GM23338 (cell line): ENCODE measurements at regions not wholly inside any gene's neighbourhood (a gene's known extent, or its start where the extent isn't known, plus 50 kb on each side); places are given as distances from the start of the nearest gene placed in this dataset.

Source experiments
- ATAC-seq: fragments of 200-7000 bp; cut with Tn5 transposase; 3 replicates; pipeline ENCODE4 v1.9.1; 2020
- DNase-seq: peaks from one replicate; pipeline ENCODE4 v3.0.0-alpha.2; 2015; ENCODE audit warnings: low spot score
- H2AFZ ChIP-seq: fragments of 200-600 bp; sonication (generic); 2 replicates; pipeline ENCODE4 v1.8.0; 2016; ENCODE audit warnings: antibody characterized with exemption, mild to moderate bottlenecking, moderate library complexity
- H3F3A ChIP-seq: fragments of 200-600 bp; sonication (generic); replicated peaks from 2 replicates; pipeline ENCODE4 v1.8.0; 2017; ENCODE audit warnings: antibody characterized with exemption, mixed run types, low read depth
- H3K27ac ChIP-seq: fragments of 200-600 bp; sonication (generic); 2 replicates; pipeline ENCODE4 v1.6.1; 2016; ENCODE audit warnings: low read depth
- H3K27me3 ChIP-seq: fragments of 200-600 bp; sonication (generic); 2 replicates; pipeline ENCODE4 v1.8.0; 2016; ENCODE audit warnings: mild to moderate bottlenecking, mixed run types, moderate library complexity; ENCODE audit not compliant: insufficient read depth
- H3K36me3 ChIP-seq: fragments of 200-600 bp; sonication (generic); 2 replicates; pipeline ENCODE4 v1.8.0; 2016; ENCODE audit warnings: mild to moderate bottlenecking; ENCODE audit not compliant: insufficient read depth
- H3K4me1 ChIP-seq: fragments of 200-600 bp; sonication (generic); 2 replicates; pipeline ENCODE4 v1.8.0; 2016; ENCODE audit warnings: mild to moderate bottlenecking, moderate library complexity; ENCODE audit not compliant: insufficient read depth
- H3K4me2 ChIP-seq: fragments of 200-600 bp; sonication (generic); 2 replicates; pipeline ENCODE4 v1.7.1; 2017; ENCODE audit warnings: mixed run types
- H3K4me3 ChIP-seq: fragments of 200-600 bp; sonication (generic); 2 replicates; pipeline ENCODE4 v1.6.1; 2016; ENCODE audit warnings: mixed run types
- H3K79me2 ChIP-seq: fragments of 200-600 bp; sonication (generic); replicated peaks from 2 replicates; pipeline ENCODE4 v1.8.0; 2017; ENCODE audit warnings: mild to moderate bottlenecking; ENCODE audit not compliant: insufficient read depth
- H3K9me2 ChIP-seq: fragments of 200-600 bp; sonication (generic); 2 replicates; pipeline ENCODE4 v1.8.0; 2017; ENCODE audit not compliant: insufficient read depth
- H4K20me1 ChIP-seq: fragments of 200-600 bp; sonication (generic); replicated peaks from 2 replicates; pipeline ENCODE4 v1.8.0; 2017; ENCODE audit warnings: mild to moderate bottlenecking; ENCODE audit not compliant: insufficient read depth
- H3K27ac Mint-ChIP-seq: 2 replicates; pipeline ENCODE4 v1.8.0; 2020; ENCODE audit warnings: inconsistent platforms, mild to moderate bottlenecking, moderate library complexity, mixed read lengths
- H3K27me3 Mint-ChIP-seq: 3 replicates; pipeline ENCODE4 v1.8.0; 2022; ENCODE audit warnings: low read depth, mild to moderate bottlenecking, moderate library complexity, mixed read lengths, inconsistent platforms; ENCODE audit not compliant: insufficient read depth, poor library complexity
- H3K36me3 Mint-ChIP-seq: 3 replicates; pipeline ENCODE4 v1.8.0; 2021; ENCODE audit warnings: low read depth, mild to moderate bottlenecking, inconsistent platforms, moderate library complexity, mixed read lengths
- H3K4me1 Mint-ChIP-seq: 3 replicates; pipeline ENCODE4 v1.8.0; 2020; ENCODE audit warnings: mild to moderate bottlenecking, inconsistent platforms, mixed read lengths
- H3K4me3 Mint-ChIP-seq: 3 replicates; pipeline ENCODE4 v1.8.0; 2021; ENCODE audit warnings: moderate library complexity, mild to moderate bottlenecking, inconsistent platforms, mixed read lengths
- H3K9me3 Mint-ChIP-seq: 3 replicates; pipeline ENCODE4 v1.8.0; 2020; ENCODE audit warnings: moderate library complexity, mild to moderate bottlenecking, inconsistent platforms, mixed read lengths
- ETS1 ChIP-seq: IDR thresholded peaks from 2 replicates; pipeline ENCODE4 v1.6.1; 2016; ENCODE audit warnings: antibody characterized with exemption
- EZH2 ChIP-seq: fragments of 200-600 bp; sonication (generic); IDR thresholded peaks from one replicate; pipeline ENCODE4 v1.8.0; 2017; ENCODE audit warnings: antibody characterized with exemption, mild to moderate bottlenecking, low read depth; ENCODE audit not compliant: unreplicated experiment
- EZH2phosphoT487 ChIP-seq: fragments of 200-600 bp; sonication (generic); IDR thresholded peaks from one replicate; pipeline ENCODE4 v1.8.1; 2018; ENCODE audit warnings: antibody characterized with exemption; ENCODE audit not compliant: unreplicated experiment
- JUNB ChIP-seq: IDR thresholded peaks from one replicate; pipeline ENCODE4 v1.6.1; 2016; ENCODE audit warnings: antibody characterized with exemption; ENCODE audit not compliant: unreplicated experiment
- NANOG ChIP-seq: IDR thresholded peaks from 2 replicates; pipeline ENCODE4 v1.6.1; 2016; ENCODE audit warnings: antibody characterized with exemption, borderline replicate concordance
- ZNF114 ChIP-seq: fragments of 250-450 bp; sonication (Bioruptor Pico); IDR thresholded peaks from 2 replicates; pipeline ENCODE4 v1.5.0; 2020; ENCODE audit warnings: mild to moderate bottlenecking, moderate library complexity
- TF ChIP-seq, protein P1 (sequence below): fragments of 250-450 bp; sonication (Bioruptor Pico); IDR thresholded peaks from 2 replicates; pipeline ENCODE4 v1.5.0; 2020; ENCODE audit warnings: mild to moderate bottlenecking, moderate library complexity
- TF ChIP-seq, protein P2 (sequence below), 2 experiments: fragments of 200-600 bp in 1 of 2; sonication (generic) in 1 of 2; conservative IDR thresholded peaks; 2 replicates each; pipeline versions ENCODE4 v1.5.1 to v1.6.1; 2016 to 2017; ENCODE audit warnings: antibody characterized with exemption in 2 of 2, low read depth in 2 of 2, mild to moderate bottlenecking in 2 of 2, moderate library complexity in 1 of 2

DNA sequence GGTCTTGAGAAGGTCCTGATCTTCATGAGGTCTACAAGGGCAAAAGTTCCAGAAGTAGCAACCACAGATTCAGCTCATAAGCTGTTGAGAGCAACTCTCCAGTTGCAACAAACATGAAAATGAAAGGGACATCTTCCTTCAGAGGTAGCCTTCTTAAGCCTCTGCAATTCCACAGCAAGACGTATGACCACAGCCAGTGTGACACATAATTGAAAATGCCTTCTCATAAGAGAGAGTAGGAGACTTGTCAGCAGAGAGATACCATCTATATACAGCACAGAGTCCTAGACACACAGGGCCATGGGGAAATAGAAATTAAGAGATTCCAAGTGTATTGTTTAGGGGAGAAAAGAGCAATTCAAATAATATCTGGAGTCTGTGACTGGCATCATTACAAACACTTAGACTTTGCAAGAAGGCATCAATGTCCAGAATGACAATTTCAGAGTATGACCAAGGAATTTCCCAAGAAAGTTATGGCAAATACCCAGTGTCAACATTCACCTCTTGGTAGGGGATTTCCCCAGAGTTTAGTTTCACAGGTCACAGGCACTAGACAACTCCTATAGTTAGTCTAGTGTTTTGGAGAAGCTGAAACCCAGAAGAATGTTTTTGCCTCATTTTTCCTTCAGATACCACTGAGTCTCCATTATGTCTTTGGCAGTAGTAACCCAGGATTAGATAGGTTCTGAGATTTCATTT lies 340.3 kb downstream of the ZNF674 start:
- Mint-ChIP-seq H3K36me3 (no peaks in the 10 kb centered on the region), H3K4me1 (peaks cover 28% of the 10 kb centered on the region), H3K27ac (no peak overlapping the region), H3K27me3 (no peaks in the 10 kb centered on the region), H3K9me3 (no peaks in the 10 kb centered on the region; the same call in 2 of the 3 replicates), H3K4me3 (no peak overlapping the region)
- Histone ChIP-seq H3F3A (no peaks in the 10 kb centered on the region), H3K27me3 (no peaks in the 10 kb centered on the region), H3K4me2 (no peak overlapping the region), H3K79me2 (no peaks in the 10 kb centered on the region), H3K27ac (no peak overlapping the region), H3K36me3 (no peaks in the 10 kb centered on the region), H2AFZ (no peak overlapping the region), H3K9me2 (no peaks in the 10 kb centered on the region), H4K20me1 (no peaks in the 10 kb centered on the region), H3K4me3 (no peak overlapping the region), H3K4me1 (peaks cover 17% of the 10 kb centered on the region; the same call in 1 of the 2 replicates)
- no peak for TF ChIP-seq ETS1
- no peak for DNase-seq
- ATAC-seq = no peak

- no peak overlapping the region for H3K4me3 Mint-ChIP-seq
- DNase-seq (no peak), ATAC-seq (no peak)
- no peak overlapping the region for H3K4me3 ChIP-seq
- no peaks in the 10 kb centered on the region for H3K36me3 Mint-ChIP-seq
- H2AFZ ChIP-seq = no peak overlapping the region
- H3K4me1 Mint-ChIP-seq = peaks cover 14% of the 10 kb centered on the region
- H3K36me3 ChIP-seq = no peaks in the 10 kb centered on the region
- H3K4me2 ChIP-seq = no peak overlapping the region
- no peaks in the 10 kb centered on the region for H3K79me2 ChIP-seq
- no peaks in the 10 kb centered on the region for H3K27me3 ChIP-seq
- no peaks in the 10 kb centered on the region for H3K27me3 Mint-ChIP-seq
- 0 out of 2 replicates have a peak, but pooled peaks cover 6% of the 10 kb centered on the region for H3K4me1 ChIP-seq
- no peaks in the 10 kb centered on the region; the same call in 2 of the 3 replicates for H3K9me3 Mint-ChIP-seq
- no peak overlapping the region for H3K27ac Mint-ChIP-seq
- H4K20me1 ChIP-seq = no peaks in the 10 kb centered on the region
- no peaks in the 10 kb centered on the region for H3F3A ChIP-seq
- no peaks in the 10 kb centered on the region for H3K9me2 ChIP-seq
- H3K27ac ChIP-seq = no peak overlapping the region
- TF ChIP-seq NANOG = no peak
- TF ChIP-seq ZNF114 (CRISPR knock-in tag) = no peak
- TF ChIP-seq EZH2 = no peak
- no peak for TF ChIP-seq EZH2phosphoT487
- TF ChIP-seq, protein P1, sequence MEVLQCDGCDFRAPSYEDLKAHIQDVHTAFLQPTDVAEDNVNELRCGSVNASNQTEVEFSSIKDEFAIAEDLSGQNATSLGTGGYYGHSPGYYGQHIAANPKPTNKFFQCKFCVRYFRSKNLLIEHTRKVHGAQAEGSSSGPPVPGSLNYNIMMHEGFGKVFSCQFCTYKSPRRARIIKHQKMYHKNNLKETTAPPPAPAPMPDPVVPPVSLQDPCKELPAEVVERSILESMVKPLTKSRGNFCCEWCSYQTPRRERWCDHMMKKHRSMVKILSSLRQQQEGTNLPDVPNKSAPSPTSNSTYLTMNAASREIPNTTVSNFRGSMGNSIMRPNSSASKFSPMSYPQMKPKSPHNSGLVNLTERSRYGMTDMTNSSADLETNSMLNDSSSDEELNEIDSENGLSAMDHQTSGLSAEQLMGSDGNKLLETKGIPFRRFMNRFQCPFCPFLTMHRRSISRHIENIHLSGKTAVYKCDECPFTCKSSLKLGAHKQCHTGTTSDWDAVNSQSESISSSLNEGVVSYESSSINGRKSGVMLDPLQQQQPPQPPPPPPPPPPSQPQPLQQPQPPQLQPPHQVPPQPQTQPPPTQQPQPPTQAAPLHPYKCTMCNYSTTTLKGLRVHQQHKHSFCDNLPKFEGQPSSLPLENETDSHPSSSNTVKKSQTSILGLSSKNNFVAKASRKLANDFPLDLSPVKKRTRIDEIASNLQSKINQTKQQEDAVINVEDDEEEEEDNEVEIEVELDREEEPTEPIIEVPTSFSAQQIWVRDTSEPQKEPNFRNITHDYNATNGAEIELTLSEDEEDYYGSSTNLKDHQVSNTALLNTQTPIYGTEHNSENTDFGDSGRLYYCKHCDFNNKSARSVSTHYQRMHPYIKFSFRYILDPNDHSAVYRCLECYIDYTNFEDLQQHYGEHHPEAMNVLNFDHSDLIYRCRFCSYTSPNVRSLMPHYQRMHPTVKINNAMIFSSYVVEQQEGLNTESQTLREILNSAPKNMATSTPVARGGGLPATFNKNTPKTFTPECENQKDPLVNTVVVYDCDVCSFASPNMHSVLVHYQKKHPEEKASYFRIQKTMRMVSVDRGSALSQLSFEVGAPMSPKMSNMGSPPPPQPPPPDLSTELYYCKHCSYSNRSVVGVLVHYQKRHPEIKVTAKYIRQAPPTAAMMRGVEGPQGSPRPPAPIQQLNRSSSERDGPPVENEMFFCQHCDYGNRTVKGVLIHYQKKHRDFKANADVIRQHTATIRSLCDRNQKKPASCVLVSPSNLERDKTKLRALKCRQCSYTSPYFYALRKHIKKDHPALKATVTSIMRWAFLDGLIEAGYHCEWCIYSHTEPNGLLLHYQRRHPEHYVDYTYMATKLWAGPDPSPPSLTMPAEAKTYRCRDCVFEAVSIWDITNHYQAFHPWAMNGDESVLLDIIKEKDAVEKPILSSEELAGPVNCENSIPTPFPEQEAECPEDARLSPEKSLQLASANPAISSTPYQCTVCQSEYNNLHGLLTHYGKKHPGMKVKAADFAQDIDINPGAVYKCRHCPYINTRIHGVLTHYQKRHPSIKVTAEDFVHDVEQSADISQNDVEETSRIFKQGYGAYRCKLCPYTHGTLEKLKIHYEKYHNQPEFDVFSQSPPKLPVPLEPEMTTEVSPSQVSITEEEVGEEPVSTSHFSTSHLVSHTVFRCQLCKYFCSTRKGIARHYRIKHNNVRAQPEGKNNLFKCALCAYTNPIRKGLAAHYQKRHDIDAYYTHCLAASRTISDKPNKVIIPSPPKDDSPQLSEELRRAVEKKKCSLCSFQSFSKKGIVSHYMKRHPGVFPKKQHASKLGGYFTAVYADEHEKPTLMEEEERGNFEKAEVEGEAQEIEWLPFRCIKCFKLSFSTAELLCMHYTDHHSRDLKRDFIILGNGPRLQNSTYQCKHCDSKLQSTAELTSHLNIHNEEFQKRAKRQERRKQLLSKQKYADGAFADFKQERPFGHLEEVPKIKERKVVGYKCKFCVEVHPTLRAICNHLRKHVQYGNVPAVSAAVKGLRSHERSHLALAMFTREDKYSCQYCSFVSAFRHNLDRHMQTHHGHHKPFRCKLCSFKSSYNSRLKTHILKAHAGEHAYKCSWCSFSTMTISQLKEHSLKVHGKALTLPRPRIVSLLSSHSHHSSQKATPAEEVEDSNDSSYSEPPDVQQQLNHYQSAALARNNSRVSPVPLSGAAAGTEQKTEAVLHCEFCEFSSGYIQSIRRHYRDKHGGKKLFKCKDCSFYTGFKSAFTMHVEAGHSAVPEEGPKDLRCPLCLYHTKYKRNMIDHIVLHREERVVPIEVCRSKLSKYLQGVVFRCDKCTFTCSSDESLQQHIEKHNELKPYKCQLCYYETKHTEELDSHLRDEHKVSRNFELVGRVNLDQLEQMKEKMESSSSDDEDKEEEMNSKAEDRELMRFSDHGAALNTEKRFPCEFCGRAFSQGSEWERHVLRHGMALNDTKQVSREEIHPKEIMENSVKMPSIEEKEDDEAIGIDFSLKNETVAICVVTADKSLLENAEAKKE (CRISPR knock-in tag) = no peak
- no peak for TF ChIP-seq ETS1
- no peak for TF ChIP-seq JUNB
- TF ChIP-seq, protein P2, sequence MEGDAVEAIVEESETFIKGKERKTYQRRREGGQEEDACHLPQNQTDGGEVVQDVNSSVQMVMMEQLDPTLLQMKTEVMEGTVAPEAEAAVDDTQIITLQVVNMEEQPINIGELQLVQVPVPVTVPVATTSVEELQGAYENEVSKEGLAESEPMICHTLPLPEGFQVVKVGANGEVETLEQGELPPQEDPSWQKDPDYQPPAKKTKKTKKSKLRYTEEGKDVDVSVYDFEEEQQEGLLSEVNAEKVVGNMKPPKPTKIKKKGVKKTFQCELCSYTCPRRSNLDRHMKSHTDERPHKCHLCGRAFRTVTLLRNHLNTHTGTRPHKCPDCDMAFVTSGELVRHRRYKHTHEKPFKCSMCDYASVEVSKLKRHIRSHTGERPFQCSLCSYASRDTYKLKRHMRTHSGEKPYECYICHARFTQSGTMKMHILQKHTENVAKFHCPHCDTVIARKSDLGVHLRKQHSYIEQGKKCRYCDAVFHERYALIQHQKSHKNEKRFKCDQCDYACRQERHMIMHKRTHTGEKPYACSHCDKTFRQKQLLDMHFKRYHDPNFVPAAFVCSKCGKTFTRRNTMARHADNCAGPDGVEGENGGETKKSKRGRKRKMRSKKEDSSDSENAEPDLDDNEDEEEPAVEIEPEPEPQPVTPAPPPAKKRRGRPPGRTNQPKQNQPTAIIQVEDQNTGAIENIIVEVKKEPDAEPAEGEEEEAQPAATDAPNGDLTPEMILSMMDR (conservative IDR thresholded peaks at IDR 0.05; ENCODE audit: low read depth in 2 of 2) = no peak
Measured at GRCh38 chrX:46202733-46203514, 342.3 kb downstream of the ZNF674 start.
